DMS53 (cell line): ENCODE measurements at regions not wholly inside any gene's neighbourhood (a gene's known extent, or its start where the extent isn't known, plus 50 kb on each side); places are given as distances from the start of the nearest gene placed in this dataset.
"Not testable (repeated sequence)": the region's sequence is repeated elsewhere in the genome, so short reads cannot be mapped to it uniquely, and the experiment has no call there.

Experiments used
- DNase-seq: peaks from one replicate; lab custom pipeline; 2025; lab: John Stamatoyannopoulos, UW

DNA sequence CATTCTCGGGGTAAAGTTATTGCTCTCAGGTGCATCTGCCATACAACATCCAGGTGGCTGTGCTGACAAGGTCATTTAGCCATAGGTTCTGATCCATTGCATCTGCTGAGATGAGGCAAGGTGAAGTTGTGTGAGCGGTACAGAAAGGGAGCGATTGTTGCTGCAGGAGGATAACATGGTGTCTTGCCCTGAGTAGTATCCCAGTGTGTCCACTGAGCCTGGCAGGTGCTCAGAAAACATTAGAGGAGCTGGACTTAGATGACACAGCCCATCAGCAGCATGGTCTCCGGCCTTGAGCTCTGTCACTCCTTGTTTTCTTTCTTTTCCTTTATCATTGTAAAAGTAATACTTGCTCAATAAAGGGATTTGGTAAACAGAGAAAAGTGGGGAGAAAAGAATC, 161.1 kb upstream of the ATP10A start:
- DNase-seq = no peak

GRCh38 chr15:26023691-26024090, 160.6 kb upstream of the ATP10A start:
- no peak for DNase-seq

GRCh38 chr15:26023231-26023630, 160.1 kb upstream of the ATP10A start:
- DNase-seq = no peak

- DNase-seq = no peak
Observed at GRCh38 chr15:26020871-26021270, 157.7 kb upstream of the ATP10A start.

DNA sequence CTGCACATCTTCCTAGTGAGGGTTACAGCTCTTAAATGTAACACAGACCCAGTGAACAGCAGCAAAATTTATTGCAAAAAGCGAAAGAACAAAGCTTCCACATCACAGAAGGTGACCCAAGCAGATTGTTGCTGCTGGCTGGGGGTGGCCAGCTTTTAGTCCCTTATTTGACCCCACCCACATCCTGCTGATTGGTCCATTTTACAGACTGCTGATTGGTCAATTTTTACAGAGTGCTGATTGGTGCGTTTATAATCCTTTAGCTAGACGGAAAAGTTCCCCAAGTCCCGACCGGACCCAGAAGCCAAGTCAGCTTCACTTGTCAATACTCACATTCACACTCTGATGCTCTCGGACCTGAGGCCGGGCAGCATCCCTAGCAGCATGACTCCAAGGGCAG, 154.5 kb upstream of the ATP10A start:
- no peak for DNase-seq

DNA sequence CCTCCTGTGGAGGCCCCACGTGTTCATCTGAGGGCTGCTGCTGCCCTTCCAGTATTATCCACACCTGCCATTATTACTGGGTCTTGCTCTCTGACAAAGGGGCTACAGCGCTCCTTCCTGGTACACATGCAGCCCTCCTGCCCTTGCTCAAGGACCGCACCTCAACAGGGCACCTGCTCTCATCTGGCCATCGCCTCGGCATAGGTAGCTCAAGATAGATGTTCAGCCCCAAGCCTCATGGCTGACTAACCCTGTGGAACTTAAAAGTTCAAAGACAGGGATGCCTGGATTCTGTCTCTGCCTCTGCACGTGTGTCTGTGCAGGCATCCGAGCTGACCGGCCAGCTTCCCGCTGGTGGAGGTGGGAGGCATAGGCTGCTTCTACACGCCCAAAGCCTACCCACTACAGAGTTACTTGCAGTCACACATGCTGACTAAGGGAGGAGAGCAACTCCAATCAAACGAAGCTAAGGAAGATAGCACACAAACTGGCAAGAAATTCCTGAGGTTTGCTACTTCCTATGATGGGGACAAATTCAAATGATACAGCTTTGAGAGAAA, 152.5 kb upstream of the ATP10A start:
- DNase-seq = no peak

GRCh38 chr15:26013981-26014380, 150.9 kb upstream of the ATP10A start:
- DNase-seq = no peak

- DNase-seq = no peak
Observed at GRCh38 chr15:26011916-26012315, 148.8 kb upstream of the ATP10A start.

GRCh38 chr15:26007151-26007550, 144.0 kb upstream of the ATP10A start:
- DNase-seq = no peak

DNA sequence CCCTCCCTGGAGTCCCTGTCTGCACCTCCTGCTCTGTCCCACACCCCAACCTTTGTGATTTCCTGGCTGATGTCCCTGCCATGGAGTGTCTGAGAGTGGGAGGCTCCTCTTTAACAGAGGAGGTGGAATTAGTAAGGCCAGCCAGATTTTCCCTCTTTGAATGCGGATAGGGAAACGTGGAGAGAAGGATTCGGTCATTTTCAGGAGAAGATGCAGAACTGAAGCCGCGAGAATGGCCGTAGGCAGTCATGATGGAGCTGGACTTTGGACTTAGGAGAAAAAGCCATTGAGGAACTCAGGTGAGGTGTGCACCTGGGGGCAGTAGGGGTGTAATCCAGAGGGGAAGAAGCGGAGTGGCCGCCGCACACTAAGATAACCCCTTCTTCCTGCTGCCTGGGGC, 138.1 kb upstream of the ATP10A start:
- DNase-seq = no peak

DNA sequence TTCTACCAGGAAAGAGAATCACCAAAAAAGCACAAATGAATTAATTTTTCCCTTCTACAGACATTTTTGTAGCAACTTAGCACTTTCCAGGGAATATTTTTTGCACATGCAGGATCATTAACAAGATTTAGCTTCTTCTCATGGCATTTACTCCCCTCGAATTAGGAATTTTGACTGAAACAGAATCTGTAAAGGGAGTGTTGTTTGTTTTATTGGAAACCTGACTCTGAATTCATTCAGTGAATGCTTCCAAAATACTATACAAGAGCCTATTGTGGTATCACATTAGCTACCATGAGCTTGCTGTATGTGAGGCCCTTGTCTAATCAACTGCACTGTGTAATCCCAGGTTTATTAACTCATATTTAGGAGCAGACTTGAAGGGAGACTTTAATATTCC, 130.4 kb upstream of the ATP10A start:
- DNase-seq = no peak

DNA sequence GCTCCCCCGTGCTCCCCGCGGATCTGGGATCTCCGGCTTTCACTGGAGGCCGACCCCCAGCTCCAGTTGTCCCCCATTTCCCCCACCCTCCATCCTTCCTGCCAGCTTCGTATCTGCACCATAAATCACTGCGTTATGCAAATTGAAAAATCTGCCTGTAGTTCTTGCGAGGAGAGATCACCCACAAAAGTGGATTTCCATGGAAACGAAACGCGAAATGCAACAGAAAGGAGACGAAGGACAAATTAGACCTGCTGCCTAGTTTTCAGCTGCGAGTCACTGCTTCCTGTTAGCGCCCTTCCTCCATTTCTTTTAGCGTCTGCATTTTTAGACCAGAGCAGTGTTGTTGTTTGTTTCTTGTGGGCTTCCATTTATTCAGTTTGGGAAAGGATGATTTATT, 127.1 kb upstream of the ATP10A start:
- no peak for DNase-seq

DNA sequence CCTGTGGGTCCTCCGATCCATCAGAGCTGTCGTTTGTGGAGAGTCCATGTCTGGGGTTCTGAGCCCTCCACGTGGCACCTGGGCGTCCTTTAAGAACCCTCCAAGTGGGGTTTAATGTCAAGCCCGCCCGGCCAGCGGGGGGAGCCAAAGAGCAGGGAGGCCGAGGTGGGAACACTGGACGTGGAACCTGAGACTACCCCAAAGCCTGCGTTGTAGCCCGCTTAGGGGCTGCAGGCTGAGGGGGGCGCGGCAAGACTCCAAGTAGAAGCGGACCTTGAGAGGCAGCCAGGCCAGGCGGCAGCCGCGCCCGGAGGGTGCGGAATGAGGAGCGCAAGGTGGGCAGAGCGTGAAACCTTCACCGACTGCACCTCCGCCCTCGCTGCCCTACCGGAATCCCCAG, 126.2 kb upstream of the ATP10A start:
- no peak for DNase-seq

GRCh38 chr15:25988716-25989115, 125.6 kb upstream of the ATP10A start:
- DNase-seq = not testable (repeated sequence)

- DNase-seq = no peak
Observed at GRCh38 chr15:25987638-25988037, 124.5 kb upstream of the ATP10A start.

GRCh38 chr15:25985165-25985564, 122.0 kb upstream of the ATP10A start:
- no peak for DNase-seq

DNA sequence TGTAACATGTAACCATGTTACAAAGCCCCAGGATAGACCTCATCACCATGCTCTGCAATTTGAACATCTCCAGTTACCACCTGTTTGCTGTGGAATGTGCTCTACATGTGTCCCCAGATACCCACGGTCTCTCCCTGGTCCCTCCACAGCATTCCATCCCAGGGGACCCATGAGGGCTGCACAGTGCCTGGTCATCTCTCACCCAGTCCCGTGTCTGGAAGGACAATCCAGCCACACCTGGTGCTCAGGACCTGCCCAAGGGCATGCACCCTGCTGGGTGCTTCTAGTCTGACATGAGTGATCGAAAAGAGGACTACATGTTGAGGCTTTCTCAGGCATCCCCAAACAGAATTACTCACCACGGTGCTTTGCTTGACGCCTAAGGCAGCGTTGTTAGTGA, 119.6 kb upstream of the ATP10A start:
- no peak for DNase-seq

DNA sequence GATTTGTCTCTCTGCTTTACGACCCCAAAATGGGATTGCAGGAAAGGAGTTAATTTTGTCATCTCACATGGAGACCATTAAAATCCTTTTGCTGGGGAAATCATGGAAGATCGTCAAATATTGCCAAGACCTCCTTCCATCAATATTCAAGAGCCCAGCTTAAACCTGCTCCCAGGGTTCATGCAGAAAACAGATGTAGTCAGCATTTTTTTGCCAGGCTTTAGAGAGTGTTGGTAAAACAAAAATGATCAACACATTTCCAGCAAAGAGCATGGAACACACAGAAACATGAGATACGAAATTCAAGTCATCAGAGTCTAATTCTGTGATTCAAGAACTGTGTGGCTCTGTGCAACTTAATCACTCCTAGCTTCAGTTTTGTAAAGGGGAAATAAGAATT, 118.0 kb upstream of the ATP10A start:
- no peak for DNase-seq

DNA sequence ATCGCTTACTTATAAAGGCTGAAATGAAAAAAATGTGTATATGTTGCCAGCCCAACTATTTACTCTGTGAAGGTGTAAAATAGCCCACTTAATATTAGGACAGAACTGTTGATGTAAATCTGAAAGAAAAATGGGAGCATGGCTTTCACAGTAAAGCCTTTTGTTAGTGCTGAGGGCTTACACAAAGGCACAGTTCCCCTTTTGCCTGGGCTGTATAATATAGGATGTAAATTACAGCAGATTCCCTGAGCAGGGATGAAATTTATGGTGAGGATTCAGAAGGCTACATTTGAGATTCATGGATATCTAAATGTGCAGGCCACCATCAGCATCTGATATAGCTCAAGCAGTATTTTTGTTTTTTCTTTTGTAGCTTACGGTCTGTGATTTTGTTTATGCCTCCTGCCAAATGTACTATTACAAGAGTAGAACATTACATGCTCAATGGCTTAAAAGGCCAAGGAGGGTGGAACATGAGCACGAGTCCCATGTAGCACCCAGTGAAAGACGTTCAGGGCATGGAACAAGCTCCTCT, 109.1 kb upstream of the ATP10A start:
- DNase-seq = no peak

- DNase-seq = no peak
Observed at GRCh38 chr15:25971053-25971452, 107.9 kb upstream of the ATP10A start.

DNA sequence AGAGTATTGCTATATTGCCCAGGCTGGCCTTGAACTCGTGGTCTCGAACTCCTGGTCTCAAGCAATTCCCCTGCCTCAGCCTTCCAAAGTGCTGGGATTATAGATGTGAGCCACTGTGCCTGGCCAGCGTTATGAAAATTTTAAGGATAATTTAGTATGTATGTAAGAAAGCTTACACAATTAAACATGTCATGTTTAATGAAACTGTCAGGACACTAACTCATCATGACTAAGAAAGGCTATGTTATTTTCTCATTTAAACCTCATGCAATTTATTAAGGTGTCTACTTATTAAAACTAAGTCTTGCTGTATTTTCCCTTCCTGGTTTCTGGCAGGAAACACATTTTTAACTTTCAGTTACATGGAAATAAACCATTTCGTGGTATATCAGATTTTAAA, 106.8 kb upstream of the ATP10A start:
- DNase-seq = no peak

GRCh38 chr15:25967116-25967515, 104.0 kb upstream of the ATP10A start:
- DNase-seq = no peak

DNA sequence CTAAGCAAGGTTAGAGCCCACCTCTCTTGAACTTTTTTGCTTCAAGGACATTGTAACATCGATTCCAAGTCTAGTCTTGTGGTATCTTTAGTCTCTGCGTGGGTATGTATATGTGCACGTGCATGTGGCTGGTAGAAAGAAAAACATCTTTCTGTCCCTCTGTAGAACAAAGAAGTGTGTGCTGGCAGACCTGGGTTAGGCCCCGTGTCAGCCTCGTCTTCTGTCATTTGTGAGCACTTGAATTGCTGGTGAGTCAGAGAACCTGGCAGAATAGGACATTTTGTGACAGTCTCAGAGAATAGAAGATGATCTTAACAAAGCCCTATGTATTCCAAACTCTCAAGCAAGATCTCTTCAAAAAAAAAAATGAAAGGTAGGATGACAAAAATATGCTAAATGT, 102.2 kb upstream of the ATP10A start:
- no peak for DNase-seq

- no peak for DNase-seq
Observed at GRCh38 chr15:25960273-25960672, 97.1 kb upstream of the ATP10A start.

- no peak for DNase-seq
Observed at GRCh38 chr15:25959100-25959499, 96.0 kb upstream of the ATP10A start.
